Mesendoderm (in vitro differentiated cells): ENCODE measurements at regions not wholly inside any gene's neighbourhood (a gene's known extent, or its start where the extent isn't known, plus 50 kb on each side); places are given as distances from the start of the nearest gene placed in this dataset.
A peak's percentile ranks its signal among the peaks of the same experiment; 100 is the strongest.

ENCODE experiments used
- DNase-seq: peaks from one replicate; pipeline ENCODE4 v3.0.0; 2013
- H2AK5ac ChIP-seq: 2 replicates; pipeline ENCODE4 v1.6.1; 2013; ENCODE audit warnings: low read length, inconsistent platforms
- H2BK120ac ChIP-seq: 2 replicates; pipeline ENCODE4 v1.6.1; 2013; ENCODE audit warnings: low read depth, mild to moderate bottlenecking, low read length, moderate library complexity, mixed read lengths
- H2BK15ac ChIP-seq: replicated peaks from 2 replicates; pipeline ENCODE4 v1.6.1; 2013; ENCODE audit warnings: low read depth, mild to moderate bottlenecking, moderate library complexity
- H2BK5ac ChIP-seq: 2 replicates; pipeline ENCODE4 v1.6.1; 2013; ENCODE audit warnings: low read length, inconsistent platforms
- H3K18ac ChIP-seq: 2 replicates; pipeline ENCODE4 v1.6.1; 2013; ENCODE audit warnings: mild to moderate bottlenecking, low read length, mixed read lengths
- H3K23ac ChIP-seq: one replicate; pipeline ENCODE4 v1.6.1; 2013; ENCODE audit warnings: low read length
- H3K27ac ChIP-seq: 2 replicates; pipeline ENCODE4 v1.5.1; 2013; ENCODE audit warnings: low read depth, mild to moderate bottlenecking, inconsistent platforms, low read length, moderate library complexity
- H3K27me3 ChIP-seq: 2 replicates; pipeline ENCODE4 v1.6.1; 2013; ENCODE audit warnings: low read length, control low read depth, mild to moderate bottlenecking, inconsistent platforms; ENCODE audit not compliant: insufficient read depth, poor library complexity
- H3K36me3 ChIP-seq: 2 replicates; pipeline ENCODE4 v1.6.1; 2013; ENCODE audit warnings: low read length, inconsistent platforms; ENCODE audit not compliant: control insufficient read depth, insufficient read depth
- H3K4ac ChIP-seq: one replicate; pipeline ENCODE4 v1.6.1; 2013; ENCODE audit warnings: low read depth, mild to moderate bottlenecking, low read length, moderate library complexity
- H3K4me1 ChIP-seq: 2 replicates; pipeline ENCODE4 v1.6.1; 2013; ENCODE audit warnings: low read depth, low read length, inconsistent platforms; ENCODE audit not compliant: control insufficient read depth
- H3K4me2 ChIP-seq: 2 replicates; pipeline ENCODE4 v1.6.1; 2013; ENCODE audit warnings: low read length
- H3K4me3 ChIP-seq: 2 replicates; pipeline ENCODE4 v1.5.1; 2013; ENCODE audit warnings: mild to moderate bottlenecking, low read length
- H3K56ac ChIP-seq: one replicate; pipeline ENCODE4 v1.6.1; 2013; ENCODE audit warnings: low read length
- H3K79me1 ChIP-seq: 2 replicates; pipeline ENCODE4 v1.6.1; 2013; ENCODE audit warnings: low read length, inconsistent platforms
- H3K79me2 ChIP-seq: 2 replicates; pipeline ENCODE4 v1.6.1; 2013; ENCODE audit warnings: mild to moderate bottlenecking, low read length; ENCODE audit not compliant: control insufficient read depth, insufficient read depth
- H3K9ac ChIP-seq: 2 replicates; pipeline ENCODE4 v1.6.1; 2013; ENCODE audit warnings: low read length, inconsistent platforms
- H4K5ac ChIP-seq: one replicate; pipeline ENCODE4 v1.6.1; 2013; ENCODE audit warnings: low read length
- H4K8ac ChIP-seq: one replicate; pipeline ENCODE4 v1.6.1; 2013; ENCODE audit warnings: low read depth, mild to moderate bottlenecking, control low read depth, low read length, moderate library complexity
- WGBS: extraction: QIAGEN DNeasy Blood & Tissue Kit; methylation state at CpG from one replicate; pipeline ENCODE4 v1.1.7; 2013; ENCODE audit warnings: low lambda C conversion rate, missing lambda C conversion rate; ENCODE audit not compliant: insufficient coverage; ENCODE audit errors: extremely low coverage; 5-methylcytosine and 5-hydroxymethylcytosine counted together

DNA sequence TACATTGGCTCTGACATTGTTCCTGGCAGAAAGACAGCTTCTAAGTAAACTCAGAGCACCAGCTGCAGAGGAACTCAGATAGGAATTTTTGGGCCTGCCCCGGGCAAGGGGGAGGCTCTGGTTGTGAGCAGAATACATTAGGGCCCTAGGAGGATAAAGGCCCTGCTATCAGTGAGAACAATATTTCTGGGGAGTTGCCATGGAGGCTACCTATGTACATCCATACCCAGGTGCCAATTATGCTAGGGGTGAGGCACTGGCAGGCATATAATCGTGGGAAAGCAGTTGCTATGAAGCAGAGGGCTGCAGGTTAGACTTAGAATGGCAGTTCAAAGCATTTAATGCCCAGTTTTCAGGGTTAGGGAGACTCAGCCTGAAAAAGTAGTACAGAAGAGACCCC, 273.5 kb upstream of the EDA2R start:
- Histone ChIP-seq H3K4me1 (no peaks in the 10 kb centered on the region), H2BK120ac (no peak overlapping the region), H3K9ac (no peak overlapping the region), H3K27me3 (no peaks in the 10 kb centered on the region), H2AK5ac (no peak overlapping the region), H3K56ac (no peak overlapping the region), H3K23ac (no peak overlapping the region), H3K27ac (no peak overlapping the region), H3K79me2 (no peaks in the 10 kb centered on the region), H2BK15ac (no peak overlapping the region), H3K36me3 (no peaks in the 10 kb centered on the region), H2BK5ac (no peak overlapping the region), H3K4ac (no peak overlapping the region), H3K18ac (no peak overlapping the region), H3K4me3 (no peak overlapping the region), H4K8ac (no peak overlapping the region), H4K5ac (no peak overlapping the region), H3K4me2 (no peak overlapping the region), H3K79me1 (no peaks in the 10 kb centered on the region)
- WGBS = no CpG with 5 or more reads among the region's 2 CpGs
- DNase-seq = no peak

DNA sequence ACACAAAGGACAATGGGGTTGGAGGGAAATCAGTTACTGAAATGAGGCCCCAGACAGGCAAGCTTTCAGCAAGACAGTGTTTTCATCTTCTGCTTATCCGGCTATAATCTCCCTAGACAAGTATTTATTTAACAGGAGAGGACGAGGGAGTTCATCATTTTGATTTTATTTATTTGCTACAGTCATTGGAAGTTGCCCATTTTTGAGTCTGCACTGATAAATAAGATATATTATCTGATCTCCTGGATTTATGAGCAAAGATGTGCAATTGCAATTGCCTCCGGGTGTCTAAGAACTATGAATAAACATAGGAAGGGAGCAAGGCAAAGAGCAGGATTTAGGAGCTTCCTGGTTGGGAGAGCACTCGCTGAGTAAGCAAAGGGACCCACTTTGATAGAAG, 263.2 kb upstream of the EDA2R start:
- Histone ChIP-seq H3K27ac (no peak overlapping the region), H3K4me2 (no peak overlapping the region), H2BK5ac (no peak overlapping the region), H3K27me3 (no peaks in the 10 kb centered on the region), H3K56ac (no peak overlapping the region), H4K8ac (no peak overlapping the region), H3K79me1 (no peaks in the 10 kb centered on the region), H3K4me1 (no peaks in the 10 kb centered on the region), H3K4me3 (no peak overlapping the region), H3K79me2 (no peaks in the 10 kb centered on the region), H3K4ac (no peak overlapping the region), H2BK15ac (no peak overlapping the region), H4K5ac (no peak overlapping the region), H2AK5ac (no peak overlapping the region), H2BK120ac (no peak overlapping the region), H3K18ac (no peak overlapping the region), H3K23ac (no peak overlapping the region), H3K36me3 (no peaks in the 10 kb centered on the region), H3K9ac (no peak overlapping the region)
- no peak for DNase-seq
- no CpG with 5 or more reads among the region's 4 CpGs for WGBS

DNA sequence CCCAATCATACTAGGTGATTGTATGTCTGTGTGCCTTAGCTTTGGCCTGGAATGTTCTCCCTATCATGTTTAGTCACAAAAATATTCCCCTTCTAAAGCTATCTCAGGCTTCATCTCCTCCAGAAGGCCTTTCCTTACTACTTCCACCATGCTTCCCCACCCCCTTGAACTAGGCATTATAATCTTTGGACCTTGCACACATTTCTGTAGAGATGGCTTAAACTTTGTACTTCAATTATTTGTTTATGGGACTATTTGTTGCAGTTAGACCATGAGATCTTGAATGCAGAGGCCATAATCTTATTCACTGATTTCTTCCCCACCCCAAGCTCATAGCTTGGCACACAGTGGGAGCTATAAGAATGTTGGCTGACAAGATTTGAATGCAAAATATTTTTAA, 262.0 kb upstream of the EDA2R start:
- Histone ChIP-seq H3K4me1 (no peaks in the 10 kb centered on the region), H4K5ac (no peak overlapping the region), H3K4me3 (no peak overlapping the region), H3K36me3 (no peaks in the 10 kb centered on the region), H3K4me2 (no peak overlapping the region), H3K56ac (no peak overlapping the region), H3K18ac (no peak overlapping the region), H4K8ac (no peak overlapping the region), H3K79me2 (no peaks in the 10 kb centered on the region), H2BK120ac (no peak overlapping the region), H2AK5ac (no peak overlapping the region), H3K27me3 (no peaks in the 10 kb centered on the region), H3K4ac (no peak overlapping the region), H3K9ac (no peak overlapping the region), H2BK15ac (no peak overlapping the region), H2BK5ac (no peak overlapping the region), H3K27ac (no peak overlapping the region), H3K23ac (no peak overlapping the region), H3K79me1 (no peaks in the 10 kb centered on the region)
- DNase-seq = no peak

GRCh38 chrX:66892004-66892403, 253.1 kb upstream of the EDA2R start:
- Histone ChIP-seq H4K5ac (no peak overlapping the region), H3K9ac (no peak overlapping the region), H3K18ac (no peak overlapping the region), H2AK5ac (no peak overlapping the region), H2BK5ac (no peak overlapping the region), H3K4me3 (no peak overlapping the region), H2BK120ac (no peak overlapping the region), H3K4ac (no peak overlapping the region), H3K27ac (no peak overlapping the region), H3K23ac (no peak overlapping the region), H3K4me2 (no peak overlapping the region), H3K36me3 (no peaks in the 10 kb centered on the region), H3K79me1 (no peaks in the 10 kb centered on the region), H3K4me1 (no peaks in the 10 kb centered on the region), H4K8ac (no peak overlapping the region), H2BK15ac (no peak overlapping the region), H3K27me3 (no peaks in the 10 kb centered on the region), H3K56ac (no peak overlapping the region), H3K79me2 (no peaks in the 10 kb centered on the region)
- no CpG with 5 or more reads among the region's 2 CpGs for WGBS
- DNase-seq = no peak

- Histone ChIP-seq H3K9ac (no peak overlapping the region), H3K79me1 (no peaks in the 10 kb centered on the region), H3K56ac (no peak overlapping the region), H3K4me2 (no peak overlapping the region), H3K4me3 (no peak overlapping the region), H3K4me1 (no peaks in the 10 kb centered on the region), H4K5ac (no peak overlapping the region), H3K18ac (no peak overlapping the region), H3K27me3 (no peaks in the 10 kb centered on the region), H3K36me3 (no peaks in the 10 kb centered on the region), H3K79me2 (no peaks in the 10 kb centered on the region), H2AK5ac (no peak overlapping the region), H3K23ac (no peak overlapping the region), H2BK5ac (no peak overlapping the region), H3K27ac (no peak overlapping the region), H3K4ac (no peak overlapping the region), H2BK15ac (no peak overlapping the region), H2BK120ac (no peak overlapping the region), H4K8ac (no peak overlapping the region)
- no CpG with 5 or more reads among the region's 2 CpGs for WGBS
- no peak for DNase-seq
These were observed 250.5 kb upstream of the EDA2R start for GRCh38 chrX:66889418-66889817.

DNA sequence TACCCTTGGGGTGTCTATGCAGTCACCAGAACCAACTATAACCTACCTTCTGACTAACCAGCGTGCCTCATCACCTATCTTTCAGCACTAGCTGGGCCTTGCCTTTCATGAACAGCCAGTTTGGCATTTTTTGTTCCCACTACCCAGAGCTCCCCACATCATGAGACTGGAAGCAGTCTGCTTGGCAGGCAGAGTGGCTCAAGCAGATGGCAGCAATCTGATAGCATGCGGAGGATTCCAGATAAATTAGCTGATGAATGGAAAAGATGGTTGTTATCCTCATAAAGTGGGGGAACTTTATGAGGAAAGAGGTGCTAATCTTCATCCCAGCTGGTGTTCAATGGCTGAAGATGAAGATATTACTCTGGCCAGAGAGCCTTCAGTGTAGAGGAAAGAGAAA, 243.2 kb upstream of the EDA2R start:
- no peaks in the 10 kb centered on the region for H3K79me1 ChIP-seq
- H2BK15ac ChIP-seq = no peak overlapping the region
- no peak overlapping the region for H2AK5ac ChIP-seq
- no peaks in the 10 kb centered on the region for H3K36me3 ChIP-seq
- no peaks in the 10 kb centered on the region for H3K79me2 ChIP-seq
- no peak overlapping the region for H3K56ac ChIP-seq
- H3K4me3 ChIP-seq = no peak overlapping the region
- WGBS = no CpG with 5 or more reads among the region's 2 CpGs
- no peaks in the 10 kb centered on the region for H3K27me3 ChIP-seq
- H3K4me1 ChIP-seq = no peaks in the 10 kb centered on the region
- H4K8ac ChIP-seq = no peak overlapping the region
- no peak overlapping the region for H3K4me2 ChIP-seq
- no peak overlapping the region for H3K23ac ChIP-seq
- no peak overlapping the region for H4K5ac ChIP-seq
- no peak overlapping the region for H3K9ac ChIP-seq
- H3K27ac ChIP-seq = no peak overlapping the region
- H2BK120ac ChIP-seq = no peak overlapping the region
- H3K4ac ChIP-seq = no peak overlapping the region
- DNase-seq = peak; percentile 1
- H2BK5ac ChIP-seq = no peak overlapping the region
- no peak overlapping the region for H3K18ac ChIP-seq
